Heart left ventricle (tissue), 16 donors: ENCODE measurements at regions not wholly inside any gene's neighbourhood (a gene's known extent, or its start where the extent isn't known, plus 50 kb on each side); places are given as distances from the start of the nearest gene placed in this dataset.
"Not testable (repeated sequence)": the region's sequence is repeated elsewhere in the genome, so short reads cannot be mapped to it uniquely, and the experiment has no call there.

Source experiments
- ATAC-seq, 4 donors: fragments of 200-7000 bp; cut with Tn5 transposase; one replicate each; pipeline ENCODE4 v1.9.1; 2020 to 2022; ENCODE audit warnings: moderate library complexity in 4 of 4, mild to moderate bottlenecking in 3 of 4, moderate number of reproducible peaks in 1 of 4
- DNase-seq, 5 donors: peaks; one replicate each; pipeline ENCODE4 v3.0.0-alpha.2; 2020
- H3K27ac ChIP-seq, 12 donors: fragments of 200-600 bp; sonication (generic) in 4 of 12; one replicate each; pipeline versions ENCODE4 v1.5.0 to v1.8.0; 2016 to 2022; ENCODE audit warnings: mild to moderate bottlenecking in 2 of 12
- H3K27me3 ChIP-seq, 9 donors: fragments of 200-600 bp; sonication (generic) in 2 of 9; one replicate each; pipeline versions ENCODE4 v1.5.1 to v1.8.0; 2016 to 2022; ENCODE audit warnings: mild to moderate bottlenecking in 3 of 9
- H3K36me3 ChIP-seq, 9 donors: fragments of 200-600 bp; sonication (generic) in 2 of 9; one replicate each; pipeline versions ENCODE4 v1.5.0 to v1.8.0; 2018 to 2022; ENCODE audit warnings: mild to moderate bottlenecking in 2 of 9
- H3K4me1 ChIP-seq, 12 donors: fragments of 200-600 bp; sonication (generic) in 4 of 12; one replicate each; pipeline versions ENCODE4 v1.5.0 to v1.8.0; 2016 to 2022; ENCODE audit warnings: mild to moderate bottlenecking in 3 of 12
- H3K4me3 ChIP-seq, 12 donors: fragments of 200-600 bp; sonication (generic) in 4 of 12; one replicate each; pipeline versions ENCODE4 v1.5.0 to v1.8.0; 2017 to 2022; ENCODE audit warnings: mild to moderate bottlenecking in 9 of 12, moderate library complexity in 4 of 12
- H3K9me3 ChIP-seq, 12 donors: fragments of 200-600 bp; sonication (generic) in 4 of 12; one replicate each; pipeline versions ENCODE4 v1.5.0 to v1.8.0; 2016 to 2022; ENCODE audit warnings: mild to moderate bottlenecking in 1 of 12
- CTCF ChIP-seq, 12 donors: fragments of 200-600 bp; sonication (generic) in 4 of 12; IDR thresholded peaks; one replicate each; pipeline versions ENCODE4 v1.5.0 to v1.8.0; 2018 to 2022; ENCODE audit warnings: antibody characterized with exemption in 12 of 12, mild to moderate bottlenecking in 5 of 12
- POLR2A ChIP-seq, 2 donors: fragments of 450-650 bp; IDR thresholded peaks; one replicate each; pipeline ENCODE4 v1.6.1; 2017; ENCODE audit warnings: antibody characterized with exemption in 2 of 2, mild to moderate bottlenecking in 2 of 2, moderate library complexity in 2 of 2
- WGBS, 4 donors: extraction: QIAGEN DNeasy Blood & Tissue Kit in 2 of 4; methylation state at CpG; one replicate each; pipeline versions ENCODE4 v1.1.5 to v1.1.7; 2013 to 2018; 5-methylcytosine and 5-hydroxymethylcytosine counted together
- intact Hi-C, 10 donors: fragments of 100-400 bp; cut with DNase I; formaldehyde crosslinking; loops; one replicate each; pipeline versions ENCODE4 v1.11.1 to v1.14.2; 2022
- donor health status: ischemic (EF 13 %, LVEDD 7.1; RV severe dilation, severe dysfunction).
- donor health status: healthy with polysubstance abuse.
- donor health status: DM: no; HTN: yes; CAD: no.
- donor health status: DM: no; HTN: no; CAD: no.
- donor health status: ischemic (EF 25% LVEDD 6.9; RV normal size, moderate dysfunction).
- donor health status: ischemic (EF 25% LVEDD 5.7; RV mildly dilated, moderate dysfunction).
- donor health status: healthy.
- donor health status: DM: yes; HTN: yes; CAD: no.
- donor health status: ischemic (EF 35%, LVEDD 5.7; RV mildly dilated, moderate dysfunction).
- donor health status: nonischemic (EF 11% LVEDD 7.7; RV severe dilation, severe dysfunction).
- donor health status: DM: yes; HTN: yes; CAD: no.
- donor health status: PGD.
- donor health status: ischemic (EF 29% LVEDD 5.4; RV normal size, mild dysfunction).
- donor health status: nonischemic (EF 23%, LVEDD 6.1; RV moderate dilation, normal function).

GRCh38 chr22:25409240-25409639, 155.2 kb upstream of the GRK3 start:
- DNase-seq: peak in 3 of 5 donors; percentile 49 to 62 (median 62)
- no peaks in the 10 kb centered on the region for H3K27me3 ChIP-seq
- intact Hi-C loops: loop anchor here in 1 of 10 donors (5.0 kb wide), 1 partner anchor 47 kb away; no protein-coding TSS in a partner anchor

GRCh38 chr22:25410849-25411248, 153.6 kb upstream of the GRK3 start:
- TF ChIP-seq CTCF (IDR thresholded peaks at IDR 0.05): no peak
- no peak for TF ChIP-seq POLR2A (IDR thresholded peaks at IDR 0.05)
- WGBS, 4 donors: 83 to 92% (median 85%) methylated on average over 4 of the region's 4 CpGs
- intact Hi-C loops: no loop called here
- no peak for DNase-seq
- Histone ChIP-seq H3K36me3 (no peaks in the 10 kb centered on the region), H3K27me3 (no peaks in the 10 kb centered on the region), H3K4me1 (peaks cover 0 to 8% (median 2%) of the 10 kb centered on the region in 12 donors), H3K27ac (no peak overlapping the region), H3K9me3 (peaks cover 0 to 3% (median 0%) of the 10 kb centered on the region in 12 donors), H3K4me3 (no peak overlapping the region)
- ATAC-seq: no peak

More at GRCh38 chr22:25409240-25409639, 155.2 kb upstream of the GRK3 start:
- TF ChIP-seq POLR2A (IDR thresholded peaks at IDR 0.05) (no peak), CTCF (IDR thresholded peaks at IDR 0.05) (no peak)
- H3K4me3 ChIP-seq: no peak overlapping the region
- peak; percentile 49 to 79 (median 62) for ATAC-seq
- 57 to 66% (median 62%) methylated on average over 3 of the region's 3 CpGs for WGBS, 4 donors
- H3K27ac ChIP-seq: no peak overlapping the region
- H3K36me3 ChIP-seq: no peaks in the 10 kb centered on the region
- peaks cover 0 to 3% (median 0%) of the 10 kb centered on the region in 12 donors for H3K9me3 ChIP-seq
- H3K4me1 ChIP-seq: peaks cover 0 to 14% (median 8%) of the 10 kb centered on the region in 12 donors

GRCh38 chr22:25413620-25414019, 150.9 kb upstream of the GRK3 start:
- no peak overlapping the region for H3K4me3 ChIP-seq
- ATAC-seq: no peak
- TF ChIP-seq CTCF (IDR thresholded peaks at IDR 0.05) (no peak), POLR2A (IDR thresholded peaks at IDR 0.05) (no peak)
- H3K36me3 ChIP-seq: no peaks in the 10 kb centered on the region
- DNase-seq: no peak
- intact Hi-C loops: no loop called here
- H3K27me3 ChIP-seq: no peaks in the 10 kb centered on the region
- WGBS, 4 donors: 93 to 100% (median 98%) methylated on average over 1 of the region's 1 CpG
- H3K4me1 ChIP-seq: peaks cover 0 to 3% (median 0%) of the 10 kb centered on the region in 12 donors
- no peak overlapping the region for H3K27ac ChIP-seq
- H3K9me3 ChIP-seq: peaks cover 0 to 3% (median 0%) of the 10 kb centered on the region in 12 donors

- 87 to 91% (median 90%) methylated on average over 4 of the region's 4 CpGs for WGBS, 4 donors
- H3K36me3 ChIP-seq, H3K4me3 ChIP-seq, intact Hi-C loops, ATAC-seq, H3K9me3 ChIP-seq, H3K27ac ChIP-seq, DNase-seq: not testable (repeated sequence)
- H3K4me1 ChIP-seq: peaks cover 0 to 18% (median 3%) of the 10 kb centered on the region in 12 donors
- H3K27me3 ChIP-seq: peaks cover under 1 to 13% (median 9%) of the 10 kb centered on the region in 9 donors
Observed at GRCh38 chr22:25415731-25416130, 148.7 kb upstream of the GRK3 start.

GRCh38 chr22:25417826-25418225, 146.6 kb upstream of the GRK3 start:
- H3K36me3 ChIP-seq, ATAC-seq, H3K27ac ChIP-seq, intact Hi-C loops, DNase-seq, H3K9me3 ChIP-seq, H3K4me3 ChIP-seq: not testable (repeated sequence)
- peaks cover 11 to 34% (median 30%) of the 10 kb centered on the region in 9 donors for H3K27me3 ChIP-seq
- WGBS, 4 donors: 50 to 96% (median 79%) methylated on average over 2 of the region's 2 CpGs
- peaks cover 3 to 29% (median 12%) of the 10 kb centered on the region in 12 donors for H3K4me1 ChIP-seq
